ENCODE measurements at regions not wholly inside any gene's neighbourhood (a gene's known extent, or its start where the extent isn't known, plus 50 kb on each side); places are given as distances from the start of the nearest gene placed in this dataset.

DNA sequence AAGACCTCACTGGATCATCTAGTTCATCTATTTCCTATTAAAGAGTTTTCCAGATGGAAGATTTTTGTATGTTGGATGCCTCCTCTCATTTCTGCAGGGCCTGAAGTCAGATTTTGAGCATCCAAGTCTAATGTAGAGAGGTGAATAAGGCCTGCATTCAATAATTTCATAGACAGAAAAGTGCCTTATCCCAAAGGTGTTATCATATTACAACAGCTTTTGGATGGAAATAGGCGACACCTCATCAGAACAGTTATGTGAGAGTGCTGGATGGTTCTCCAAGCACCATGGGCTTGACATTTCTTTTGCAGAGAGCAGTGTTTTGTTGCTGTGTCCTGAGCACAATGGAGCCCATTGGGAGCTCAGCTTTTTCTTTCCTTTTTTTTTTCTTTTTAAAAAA is 162.4 kb upstream of the MEOX2 start:
- no peak for TF ChIP-seq POLR2A (IDR thresholded peaks at IDR 0.05)
- TF ChIP-seq, protein P1, sequence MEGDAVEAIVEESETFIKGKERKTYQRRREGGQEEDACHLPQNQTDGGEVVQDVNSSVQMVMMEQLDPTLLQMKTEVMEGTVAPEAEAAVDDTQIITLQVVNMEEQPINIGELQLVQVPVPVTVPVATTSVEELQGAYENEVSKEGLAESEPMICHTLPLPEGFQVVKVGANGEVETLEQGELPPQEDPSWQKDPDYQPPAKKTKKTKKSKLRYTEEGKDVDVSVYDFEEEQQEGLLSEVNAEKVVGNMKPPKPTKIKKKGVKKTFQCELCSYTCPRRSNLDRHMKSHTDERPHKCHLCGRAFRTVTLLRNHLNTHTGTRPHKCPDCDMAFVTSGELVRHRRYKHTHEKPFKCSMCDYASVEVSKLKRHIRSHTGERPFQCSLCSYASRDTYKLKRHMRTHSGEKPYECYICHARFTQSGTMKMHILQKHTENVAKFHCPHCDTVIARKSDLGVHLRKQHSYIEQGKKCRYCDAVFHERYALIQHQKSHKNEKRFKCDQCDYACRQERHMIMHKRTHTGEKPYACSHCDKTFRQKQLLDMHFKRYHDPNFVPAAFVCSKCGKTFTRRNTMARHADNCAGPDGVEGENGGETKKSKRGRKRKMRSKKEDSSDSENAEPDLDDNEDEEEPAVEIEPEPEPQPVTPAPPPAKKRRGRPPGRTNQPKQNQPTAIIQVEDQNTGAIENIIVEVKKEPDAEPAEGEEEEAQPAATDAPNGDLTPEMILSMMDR (IDR thresholded peaks at IDR 0.05) = no peak
